ENCODE measurements at regions not wholly inside any gene's neighbourhood (a gene's known extent, or its start where the extent isn't known, plus 50 kb on each side); places are given as distances from the start of the nearest gene placed in this dataset.

DNA sequence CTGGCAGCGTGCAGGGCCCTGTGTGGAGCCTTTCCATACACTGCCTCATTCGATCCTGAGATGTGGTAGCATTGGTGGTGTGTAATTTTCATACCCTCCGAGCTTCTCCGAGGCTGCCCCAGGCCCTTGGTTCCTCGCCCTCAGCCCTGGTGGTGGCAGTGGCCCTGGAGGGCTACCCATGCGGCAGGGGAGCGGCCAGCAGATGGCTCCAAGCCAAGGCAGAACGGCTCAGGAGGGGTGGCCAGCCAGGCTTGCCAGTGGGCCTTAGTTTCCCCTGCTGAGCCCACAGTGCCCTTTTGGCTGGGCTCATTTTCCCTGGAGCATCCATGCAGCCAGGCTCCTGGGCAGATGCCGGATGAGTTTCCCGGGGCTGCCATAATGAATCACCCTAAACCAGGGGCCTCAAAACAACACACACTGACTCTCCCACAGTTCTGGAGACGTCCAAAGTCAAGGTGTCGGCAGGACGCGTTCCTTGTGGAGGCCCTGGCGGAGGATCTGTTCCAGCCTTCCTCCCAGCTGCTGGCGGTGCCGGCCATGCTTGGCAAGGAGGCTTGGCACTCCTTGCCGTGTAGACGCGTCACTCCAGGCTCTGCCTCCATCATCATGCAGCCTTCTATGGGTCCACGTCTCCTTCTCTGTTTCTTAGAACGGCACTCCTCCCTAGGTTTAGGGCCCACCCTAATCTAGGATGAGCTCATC, 158.8 kb upstream of the GSE1 start:
- 88% methylated on average over 22 of the region's 22 CpGs; no CpG with 5 or more reads in 1 of the 2 donors for WGBS, 2 donors (ENCODE audit: low coverage in 1 of 2)
- no peaks in the 10 kb centered on the region for H3K9me3 ChIP-seq
- no peaks in the 10 kb centered on the region for H3K36me3 ChIP-seq
- no peaks in the 10 kb centered on the region for H3K27me3 ChIP-seq
- no peak overlapping the region for H3K4me3 ChIP-seq
- H3K4me1 ChIP-seq, result peaks cover 6 to 36% (median 29%) of the 10 kb centered on the region in 4 donors
- in situ Hi-C loops (cut with MboI; ENCODE audit: low pct_ligation_motif_present in 1 of 4, low pct_unique_long_range_greater_than_20kb in 1 of 4, low sequenced_read_pairs in 3 of 4), result no loop called here
- DNase-seq, result no peak
- H3K27ac ChIP-seq, result no peak overlapping the region
- intact Hi-C loops (cut with DNase I; ENCODE audit: low total_unique reads), result no loop called here
- no peak for TF ChIP-seq POLR2A (IDR thresholded peaks at IDR 0.05)
- TF ChIP-seq, protein P1, sequence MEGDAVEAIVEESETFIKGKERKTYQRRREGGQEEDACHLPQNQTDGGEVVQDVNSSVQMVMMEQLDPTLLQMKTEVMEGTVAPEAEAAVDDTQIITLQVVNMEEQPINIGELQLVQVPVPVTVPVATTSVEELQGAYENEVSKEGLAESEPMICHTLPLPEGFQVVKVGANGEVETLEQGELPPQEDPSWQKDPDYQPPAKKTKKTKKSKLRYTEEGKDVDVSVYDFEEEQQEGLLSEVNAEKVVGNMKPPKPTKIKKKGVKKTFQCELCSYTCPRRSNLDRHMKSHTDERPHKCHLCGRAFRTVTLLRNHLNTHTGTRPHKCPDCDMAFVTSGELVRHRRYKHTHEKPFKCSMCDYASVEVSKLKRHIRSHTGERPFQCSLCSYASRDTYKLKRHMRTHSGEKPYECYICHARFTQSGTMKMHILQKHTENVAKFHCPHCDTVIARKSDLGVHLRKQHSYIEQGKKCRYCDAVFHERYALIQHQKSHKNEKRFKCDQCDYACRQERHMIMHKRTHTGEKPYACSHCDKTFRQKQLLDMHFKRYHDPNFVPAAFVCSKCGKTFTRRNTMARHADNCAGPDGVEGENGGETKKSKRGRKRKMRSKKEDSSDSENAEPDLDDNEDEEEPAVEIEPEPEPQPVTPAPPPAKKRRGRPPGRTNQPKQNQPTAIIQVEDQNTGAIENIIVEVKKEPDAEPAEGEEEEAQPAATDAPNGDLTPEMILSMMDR (IDR thresholded peaks at IDR 0.05), result no peak

DNA sequence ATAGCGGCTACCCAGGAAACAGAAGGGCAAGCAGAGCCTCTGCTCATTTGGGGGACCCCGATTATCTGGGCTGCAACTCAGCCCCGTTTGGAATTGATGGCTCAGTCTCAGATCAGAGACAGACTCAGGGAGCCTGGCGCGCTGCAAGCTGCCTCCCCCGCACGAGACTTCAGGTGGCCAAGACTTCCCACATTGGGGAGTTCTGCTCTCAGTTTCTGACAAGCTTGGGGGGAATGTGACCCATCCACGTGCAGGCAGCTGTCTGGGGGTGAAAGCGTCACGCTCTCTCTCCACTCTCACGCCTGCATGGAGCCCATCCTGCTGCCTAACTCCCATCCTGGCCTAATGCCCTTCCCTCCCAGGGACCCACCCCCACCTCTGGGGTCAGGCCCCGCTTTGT, 157.6 kb upstream of the GSE1 start:
- Histone ChIP-seq H3K27ac (no peak overlapping the region), H3K9me3 (no peaks in the 10 kb centered on the region), H3K4me3 (no peak overlapping the region), H3K36me3 (no peaks in the 10 kb centered on the region), H3K4me1 (peaks cover 9 to 41% (median 36%) of the 10 kb centered on the region in 4 donors), H3K27me3 (no peaks in the 10 kb centered on the region)
- in situ Hi-C loops (cut with MboI; ENCODE audit: low pct_ligation_motif_present in 1 of 4, low pct_unique_long_range_greater_than_20kb in 1 of 4, low sequenced_read_pairs in 3 of 4), result no loop called here
- intact Hi-C loops (cut with DNase I; ENCODE audit: low total_unique reads), result no loop called here
- 81% methylated on average over 12 of the region's 12 CpGs; no CpG with 5 or more reads in 1 of the 2 donors for WGBS, 2 donors (ENCODE audit: low coverage in 1 of 2)
- TF ChIP-seq, protein P1 (IDR thresholded peaks at IDR 0.05), result no peak
- TF ChIP-seq EP300 (IDR thresholded peaks at IDR 0.05; ENCODE audit: low read depth) (no peak), POLR2AphosphoS5 (IDR thresholded peaks at IDR 0.05) (no peak), POLR2A (IDR thresholded peaks at IDR 0.05) (no peak)
- DNase-seq, result no peak

DNA sequence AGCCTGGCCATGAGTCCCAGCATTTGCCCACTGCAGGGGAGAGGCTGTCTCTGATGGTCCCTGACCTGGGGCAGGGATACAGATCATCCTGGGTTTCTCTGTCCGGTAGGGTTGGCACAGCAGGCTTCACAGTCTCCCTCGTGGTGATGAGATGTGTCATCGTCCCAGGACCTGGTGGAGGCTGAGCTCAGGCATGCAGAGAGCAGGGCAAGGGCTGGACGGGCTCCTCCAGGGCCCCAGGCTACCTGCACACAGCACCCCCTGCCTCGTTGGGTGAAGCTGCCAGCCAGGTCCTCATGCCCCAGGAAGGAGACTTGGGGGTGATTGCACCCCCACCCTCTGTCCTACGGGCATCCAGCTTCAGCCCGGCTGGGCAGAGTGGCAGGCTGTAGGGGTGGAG, 155.8 kb upstream of the GSE1 start:
- Histone ChIP-seq H3K4me3 (no peak overlapping the region), H3K9me3 (no peaks in the 10 kb centered on the region), H3K27ac (no peak overlapping the region), H3K4me1 (peaks cover 26 to 54% (median 51%) of the 10 kb centered on the region in 4 donors), H3K36me3 (no peaks in the 10 kb centered on the region), H3K27me3 (peaks cover 10% of the 10 kb centered on the region)
- WGBS, 2 donors (ENCODE audit: low coverage in 1 of 2), result 78% methylated on average over 7 of the region's 7 CpGs; no CpG with 5 or more reads in 1 of the 2 donors
- in situ Hi-C loops (cut with MboI; ENCODE audit: low pct_ligation_motif_present in 1 of 4, low pct_unique_long_range_greater_than_20kb in 1 of 4, low sequenced_read_pairs in 3 of 4), result no loop called here
- TF ChIP-seq EP300 (IDR thresholded peaks at IDR 0.05; ENCODE audit: low read depth), result no peak
- TF ChIP-seq, protein P1 (IDR thresholded peaks at IDR 0.05), result no peak
- TF ChIP-seq POLR2A (IDR thresholded peaks at IDR 0.05), result no peak
- TF ChIP-seq POLR2AphosphoS5 (IDR thresholded peaks at IDR 0.05), result no peak
- intact Hi-C loops (cut with DNase I; ENCODE audit: low total_unique reads), result no loop called here
- no peak for DNase-seq

DNA sequence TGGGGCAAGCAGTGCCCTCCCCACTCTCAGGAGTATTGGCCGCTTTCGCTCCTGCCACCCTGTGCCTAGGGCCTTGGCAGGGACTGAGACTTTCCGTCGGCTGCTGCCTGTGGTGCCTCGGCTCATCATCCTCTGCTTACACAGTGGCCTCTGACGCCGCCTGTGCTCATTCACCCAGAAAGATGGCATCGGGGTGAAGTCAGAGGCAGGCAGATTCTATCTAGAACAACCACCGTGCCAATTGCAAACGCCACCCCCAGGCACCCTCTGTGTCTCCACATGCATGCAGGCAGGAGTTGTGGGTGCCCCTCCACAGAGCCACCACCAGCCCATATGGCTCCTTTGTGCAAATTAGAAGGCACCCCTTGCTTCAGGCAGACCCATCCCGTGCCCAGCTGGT, 154.2 kb upstream of the GSE1 start:
- H3K27me3 ChIP-seq, result peaks cover 23% of the 10 kb centered on the region
- in situ Hi-C loops (cut with MboI; ENCODE audit: low pct_ligation_motif_present in 1 of 4, low pct_unique_long_range_greater_than_20kb in 1 of 4, low sequenced_read_pairs in 3 of 4), result no loop called here
- no peaks in the 10 kb centered on the region for H3K9me3 ChIP-seq
- DNase-seq, result no peak
- intact Hi-C loops (cut with DNase I; ENCODE audit: low total_unique reads), result no loop called here
- H3K4me1 ChIP-seq, result peaks cover 30 to 49% (median 47%) of the 10 kb centered on the region in 4 donors
- H3K4me3 ChIP-seq, result no peak overlapping the region
- 59% methylated on average over 10 of the region's 11 CpGs; no CpG with 5 or more reads in 1 of the 2 donors for WGBS, 2 donors (ENCODE audit: low coverage in 1 of 2)
- TF ChIP-seq EP300 (IDR thresholded peaks at IDR 0.05; ENCODE audit: low read depth), result no peak
- no peak for TF ChIP-seq POLR2A (IDR thresholded peaks at IDR 0.05)
- no peak for TF ChIP-seq POLR2AphosphoS5 (IDR thresholded peaks at IDR 0.05)
- TF ChIP-seq, protein P1 (IDR thresholded peaks at IDR 0.05), result no peak
- H3K27ac ChIP-seq, result peak overlapping the region; percentile 54 to 77 (median 73)
- H3K36me3 ChIP-seq, result no peaks in the 10 kb centered on the region
